ENCODE measurements at regions not wholly inside any gene's neighbourhood (a gene's known extent, or its start where the extent isn't known, plus 50 kb on each side); places are given as distances from the start of the nearest gene placed in this dataset.
"Not testable (repeated sequence)": the region's sequence is repeated elsewhere in the genome, so short reads cannot be mapped to it uniquely, and the experiment has no call there.

GRCh38 chr12:114529966-114530365 lies 124.0 kb upstream of the TBX5 start:
- H3K36me3 ChIP-seq (ENCODE audit: control insufficient read depth, insufficient read depth, low read length): no peaks in the 10 kb centered on the region
- no peak overlapping the region for H3K4me3 ChIP-seq (replicated peaks; ENCODE audit: low read depth, low read length)
- no peaks in the 10 kb centered on the region for H3K27me3 ChIP-seq (replicated peaks; ENCODE audit: control insufficient read depth, insufficient read depth, low read length)
- TF ChIP-seq CTCF (IDR thresholded peaks at IDR 0.05; ENCODE audit: insufficient read depth, low read length, poor library complexity, severe bottlenecking): no peak
- no peak for DNase-seq (ENCODE audit: extremely low read depth, insufficient read length)

- H3K36me3 ChIP-seq (ENCODE audit: control insufficient read depth, insufficient read depth, low read length): no peaks in the 10 kb centered on the region
- H3K27me3 ChIP-seq (replicated peaks; ENCODE audit: control insufficient read depth, insufficient read depth, low read length): no peaks in the 10 kb centered on the region
- H3K4me3 ChIP-seq (replicated peaks; ENCODE audit: low read depth, low read length): no peak overlapping the region
- DNase-seq (ENCODE audit: extremely low read depth, insufficient read length): no peak
- no peak for TF ChIP-seq CTCF (IDR thresholded peaks at IDR 0.05; ENCODE audit: insufficient read depth, low read length, poor library complexity, severe bottlenecking)
Observed at GRCh38 chr12:114528766-114529165, 122.8 kb upstream of the TBX5 start.

GRCh38 chr12:114521160-114521559 lies 115.2 kb upstream of the TBX5 start:
- H3K4me3 ChIP-seq (replicated peaks; ENCODE audit: low read depth, low read length); H3K27me3 ChIP-seq (replicated peaks; ENCODE audit: control insufficient read depth, insufficient read depth, low read length); H3K36me3 ChIP-seq (ENCODE audit: control insufficient read depth, insufficient read depth, low read length); DNase-seq (ENCODE audit: extremely low read depth, insufficient read length): not testable (repeated sequence)

- no peak for DNase-seq (ENCODE audit: extremely low read depth, insufficient read length)
- Histone ChIP-seq H3K4me3 (replicated peaks; ENCODE audit: low read depth, low read length) (no peak overlapping the region), H3K36me3 (ENCODE audit: control insufficient read depth, insufficient read depth, low read length) (no peaks in the 10 kb centered on the region), H3K27me3 (replicated peaks; ENCODE audit: control insufficient read depth, insufficient read depth, low read length) (no peaks in the 10 kb centered on the region)
- TF ChIP-seq CTCF (IDR thresholded peaks at IDR 0.05; ENCODE audit: insufficient read depth, low read length, poor library complexity, severe bottlenecking): no peak
Observed at GRCh38 chr12:114512351-114512750, 106.4 kb upstream of the TBX5 start.

- Histone ChIP-seq H3K36me3 (ENCODE audit: control insufficient read depth, insufficient read depth, low read length) (no peaks in the 10 kb centered on the region), H3K27me3 (replicated peaks; ENCODE audit: control insufficient read depth, insufficient read depth, low read length) (no peaks in the 10 kb centered on the region)
Observed at GRCh38 chr12:114508529-114509129, 102.7 kb upstream of the TBX5 start.

GRCh38 chr12:114506651-114507050 lies 100.7 kb upstream of the TBX5 start:
- no peak overlapping the region for H3K4me3 ChIP-seq (replicated peaks; ENCODE audit: low read depth, low read length)
- TF ChIP-seq CTCF (IDR thresholded peaks at IDR 0.05; ENCODE audit: insufficient read depth, low read length, poor library complexity, severe bottlenecking): no peak
- no peaks in the 10 kb centered on the region for H3K27me3 ChIP-seq (replicated peaks; ENCODE audit: control insufficient read depth, insufficient read depth, low read length)
- no peak for DNase-seq (ENCODE audit: extremely low read depth, insufficient read length)
- no peaks in the 10 kb centered on the region for H3K36me3 ChIP-seq (ENCODE audit: control insufficient read depth, insufficient read depth, low read length)

More at GRCh38 chr12:114508529-114509129, 102.7 kb upstream of the TBX5 start:
- DNase-seq (ENCODE audit: extremely low read depth, insufficient read length): no peak
- TF ChIP-seq CTCF (IDR thresholded peaks at IDR 0.05; ENCODE audit: insufficient read depth, low read length, poor library complexity, severe bottlenecking): peak; percentile 75
- H3K4me3 ChIP-seq (replicated peaks; ENCODE audit: low read depth, low read length): no peak overlapping the region

Data from GM06990 (cell line).